Activated CD8-positive, alpha-beta memory T cell treated with anti-CD3 and anti-CD28 coated beads, Interleukin-2, amount 10 ng/mL, durations not matched to agents 7 days and 5 days (primary cell): ENCODE measurements at regions not wholly inside any gene's neighbourhood (a gene's known extent, or its start where the extent isn't known, plus 50 kb on each side); places are given as distances from the start of the nearest gene placed in this dataset.

ENCODE experiments used
- ATAC-seq: fragments of 150-1000 bp; cut with Tn5 transposase; one replicate; pipeline ENCODE4 v1.10.0; 2021; ENCODE audit warnings: moderate library complexity
- CTCF ChIA-PET: fragments of 350-600 bp; sonication (Branson Sonifier 250); formaldehyde crosslinking; loops from one replicate; lab custom pipeline; 2021; ENCODE audit warnings: antibody characterized with exemption; lab: Charles Lee
- DNase-seq: peaks from one replicate; pipeline ENCODE4 v3.0.0-alpha.2; 2020
- H3K27ac Mint-ChIP-seq: one replicate; pipeline ENCODE4 v1.8.0; 2021; ENCODE audit warnings: mild to moderate bottlenecking, mixed read lengths
- H3K27me3 Mint-ChIP-seq: one replicate; pipeline ENCODE4 v1.8.0; 2021; ENCODE audit warnings: mixed read lengths
- H3K36me3 Mint-ChIP-seq: one replicate; pipeline ENCODE4 v1.8.0; 2021; ENCODE audit warnings: mild to moderate bottlenecking, mixed read lengths
- H3K4me1 Mint-ChIP-seq: one replicate; pipeline ENCODE4 v1.8.0; 2021; ENCODE audit warnings: mixed read lengths
- H3K4me3 Mint-ChIP-seq: one replicate; pipeline ENCODE4 v1.8.0; 2021; ENCODE audit warnings: mild to moderate bottlenecking, moderate library complexity, mixed read lengths
- H3K9me3 Mint-ChIP-seq: one replicate; pipeline ENCODE4 v1.8.0; 2022; ENCODE audit warnings: low read depth, mixed read lengths

- no peaks in the 10 kb centered on the region for H3K36me3 Mint-ChIP-seq
- H3K4me1 Mint-ChIP-seq: no peaks in the 10 kb centered on the region
- no peak overlapping the region for H3K4me3 Mint-ChIP-seq
- ATAC-seq (no peak), DNase-seq (no peak)
- CTCF ChIA-PET: interaction anchor here (0.7 kb wide), 1 partner anchor 15 kb away, joined by 3 read pairs; no protein-coding TSS in a partner anchor
- no peak overlapping the region for H3K27ac Mint-ChIP-seq
- H3K27me3 Mint-ChIP-seq: no peaks in the 10 kb centered on the region
- no peaks in the 10 kb centered on the region for H3K9me3 Mint-ChIP-seq
Observed at GRCh38 chr2:16150456-16151280, 210.3 kb downstream of the MYCN start.

- Mint-ChIP-seq H3K4me1 (no peaks in the 10 kb centered on the region), H3K27ac (no peak overlapping the region), H3K9me3 (no peaks in the 10 kb centered on the region), H3K27me3 (no peaks in the 10 kb centered on the region), H3K4me3 (no peak overlapping the region), H3K36me3 (no peaks in the 10 kb centered on the region)
- CTCF ChIA-PET: no interaction called here
- ATAC-seq: peak; percentile 20
- no peak for DNase-seq
Observed at GRCh38 chr2:16149349-16150243, 209.2 kb downstream of the MYCN start.

DNA sequence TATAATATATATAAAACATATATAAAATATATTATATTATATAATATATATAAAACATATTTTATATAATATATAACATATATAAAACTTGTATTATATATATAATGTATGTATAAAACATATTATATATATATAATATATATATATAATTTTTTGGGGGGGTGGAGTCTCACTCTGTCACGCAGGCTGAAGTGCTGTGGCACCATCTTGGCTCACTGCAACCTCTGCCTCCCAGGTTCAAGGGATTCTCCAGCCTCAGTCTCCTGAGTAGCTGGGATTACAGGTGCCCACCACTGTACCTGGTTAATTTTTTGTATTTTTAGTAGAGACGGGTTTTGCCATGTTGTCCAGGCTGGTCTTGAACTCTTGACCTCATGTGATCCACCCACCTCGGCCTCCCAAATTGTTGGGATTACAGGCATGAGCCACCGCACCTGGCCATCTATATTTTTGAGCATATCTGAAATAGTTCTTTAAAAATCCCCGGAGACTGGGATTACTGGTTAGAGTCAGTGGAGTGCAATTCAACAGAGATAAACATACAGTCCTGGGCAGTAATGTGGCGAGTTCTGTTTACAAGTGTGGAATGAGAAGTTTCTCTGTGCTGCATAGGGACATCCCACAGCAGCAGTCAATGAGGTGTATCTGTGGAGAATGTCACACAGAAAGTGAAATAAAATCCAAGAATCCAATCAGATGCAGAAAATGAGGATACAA lies 208.4 kb downstream of the MYCN start:
- ATAC-seq (peak; percentile 79), DNase-seq (no peak)
- no peaks in the 10 kb centered on the region for H3K36me3 Mint-ChIP-seq
- no peaks in the 10 kb centered on the region for H3K4me1 Mint-ChIP-seq
- H3K27ac Mint-ChIP-seq: no peak overlapping the region
- H3K4me3 Mint-ChIP-seq: no peak overlapping the region
- CTCF ChIA-PET: no interaction called here
- H3K9me3 Mint-ChIP-seq: no peaks in the 10 kb centered on the region
- H3K27me3 Mint-ChIP-seq: no peaks in the 10 kb centered on the region

DNA sequence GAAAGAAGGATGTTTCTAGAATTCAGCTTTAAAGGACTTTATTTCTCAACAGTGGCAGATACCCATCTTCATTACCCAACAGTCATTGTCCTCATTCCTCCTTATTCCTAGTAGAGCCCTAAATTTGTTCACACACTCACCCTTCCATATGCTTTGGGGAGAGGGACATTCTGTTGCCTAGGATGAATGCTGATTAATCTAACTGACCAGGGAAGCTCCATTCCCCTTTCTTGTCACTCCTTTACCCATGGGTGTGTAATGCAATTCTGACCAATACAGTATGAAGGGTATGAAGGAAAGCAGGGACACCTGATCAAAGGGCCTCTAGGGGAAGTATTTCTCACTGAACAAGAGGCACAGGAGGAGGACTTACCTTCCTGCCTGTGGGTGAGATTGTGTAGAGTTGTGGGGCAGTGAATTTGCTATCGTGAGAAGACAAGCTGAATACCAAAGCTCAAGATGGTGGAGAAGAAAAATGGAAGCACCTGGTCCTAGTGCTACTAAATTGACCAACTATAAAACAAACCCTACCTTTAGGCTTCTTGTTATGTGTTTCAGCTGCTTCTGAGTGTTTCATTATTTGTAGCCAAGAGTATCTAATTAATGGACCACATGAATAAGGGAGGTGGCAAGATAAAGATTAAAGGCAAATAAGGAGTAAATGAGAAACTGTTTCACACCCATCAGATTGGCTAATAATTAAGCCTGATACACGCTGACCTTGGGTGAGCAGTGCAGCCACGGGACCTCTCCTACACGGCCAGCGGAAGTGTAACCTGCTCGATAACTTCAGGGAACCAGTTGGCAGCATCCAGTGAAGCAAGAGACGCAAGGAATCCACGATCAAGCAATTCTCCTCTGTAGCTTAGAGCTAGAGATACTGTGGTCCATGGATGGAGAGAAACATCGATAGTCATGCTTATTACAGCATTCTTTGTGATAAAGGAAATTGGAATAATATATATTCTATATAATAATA lies 202.3 kb downstream of the MYCN start:
- DNase-seq: peak; percentile 54
- peak; percentile 83 for ATAC-seq
- H3K27me3 Mint-ChIP-seq: no peaks in the 10 kb centered on the region
- H3K4me1 Mint-ChIP-seq: no peaks in the 10 kb centered on the region
- H3K27ac Mint-ChIP-seq: no peak overlapping the region
- CTCF ChIA-PET: interaction anchor here (0.7 kb wide), 1 partner anchor 16 kb away, joined by 3 read pairs; no protein-coding TSS in a partner anchor
- no peak overlapping the region for H3K4me3 Mint-ChIP-seq
- no peaks in the 10 kb centered on the region for H3K36me3 Mint-ChIP-seq
- no peaks in the 10 kb centered on the region for H3K9me3 Mint-ChIP-seq

DNA sequence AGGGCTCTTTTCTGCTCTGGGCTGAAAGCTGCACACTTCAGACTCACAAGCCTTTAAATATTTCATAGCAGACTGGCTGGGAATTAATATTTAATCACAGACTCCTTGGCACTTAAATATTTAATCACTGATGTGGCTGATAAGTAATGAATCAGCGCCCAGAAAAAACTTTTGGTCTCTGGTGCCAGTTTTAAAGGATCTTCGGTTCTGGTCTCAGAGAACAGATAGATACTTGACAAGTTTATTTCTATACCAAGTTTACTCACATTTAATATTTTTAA lies 201.2 kb downstream of the MYCN start:
- Mint-ChIP-seq H3K27me3 (no peaks in the 10 kb centered on the region), H3K36me3 (no peaks in the 10 kb centered on the region), H3K9me3 (no peaks in the 10 kb centered on the region), H3K4me1 (no peaks in the 10 kb centered on the region), H3K4me3 (no peak overlapping the region), H3K27ac (no peak overlapping the region)
- DNase-seq (no peak), ATAC-seq (no peak)
- CTCF ChIA-PET: no interaction called here

- Mint-ChIP-seq H3K4me1 (no peaks in the 10 kb centered on the region), H3K4me3 (no peak overlapping the region), H3K36me3 (no peaks in the 10 kb centered on the region), H3K27me3 (no peaks in the 10 kb centered on the region), H3K27ac (no peak overlapping the region), H3K9me3 (no peaks in the 10 kb centered on the region)
- DNase-seq (no peak), ATAC-seq (no peak)
- CTCF ChIA-PET: no interaction called here
Observed at GRCh38 chr2:16140771-16141640, 200.7 kb downstream of the MYCN start.

DNA sequence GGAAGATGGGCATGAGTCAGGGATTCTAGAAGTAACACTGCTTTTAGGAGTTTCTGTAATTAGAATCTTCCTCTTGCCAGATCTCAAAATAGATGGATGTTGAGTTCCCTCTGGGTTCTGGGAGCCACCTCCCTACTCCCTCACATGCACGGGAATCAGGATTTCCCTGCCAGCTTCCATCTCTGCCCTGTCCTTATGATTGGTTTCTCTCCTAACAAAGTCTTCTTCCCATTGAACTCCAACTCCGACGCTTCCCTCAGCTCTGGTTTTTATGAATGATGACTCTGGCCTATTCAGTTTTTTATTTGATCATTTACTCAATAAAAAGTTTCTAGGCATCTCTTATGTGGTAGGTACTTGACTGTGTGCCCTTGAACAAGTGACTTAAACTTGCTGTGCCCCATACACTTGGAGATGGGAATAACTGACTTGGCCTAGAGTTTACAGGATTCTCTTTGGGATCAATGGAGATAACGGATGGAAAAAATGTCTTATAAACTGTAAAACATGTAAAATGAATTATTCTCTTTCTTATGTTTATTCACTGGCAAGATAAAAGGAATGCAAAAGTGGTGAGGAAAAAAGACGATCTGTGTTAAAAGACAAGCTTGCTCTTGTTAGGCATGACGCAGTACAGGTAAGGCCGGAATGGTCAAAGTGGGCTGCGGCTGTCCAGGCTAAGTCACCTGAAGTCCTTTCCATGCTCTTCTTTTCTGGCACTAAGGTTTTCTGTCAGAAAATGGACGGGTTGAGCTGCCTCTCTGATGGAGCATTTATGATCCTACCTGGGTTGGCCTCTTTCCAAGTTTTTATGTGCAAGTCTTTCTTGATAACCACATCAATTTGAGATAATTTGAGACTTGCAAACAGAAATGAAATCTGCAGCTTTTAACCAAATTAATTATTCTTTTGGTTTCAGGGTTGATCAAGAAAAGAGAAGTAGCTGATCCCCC lies 199.6 kb downstream of the MYCN start:
- no peak overlapping the region for H3K27ac Mint-ChIP-seq
- H3K4me3 Mint-ChIP-seq: no peak overlapping the region
- CTCF ChIA-PET: no interaction called here
- H3K4me1 Mint-ChIP-seq: no peaks in the 10 kb centered on the region
- DNase-seq (no peak), ATAC-seq (no peak)
- no peaks in the 10 kb centered on the region for H3K36me3 Mint-ChIP-seq
- H3K9me3 Mint-ChIP-seq: no peaks in the 10 kb centered on the region
- H3K27me3 Mint-ChIP-seq: no peaks in the 10 kb centered on the region

GRCh38 chr2:16138811-16139662 lies 198.7 kb downstream of the MYCN start:
- Mint-ChIP-seq H3K9me3 (no peaks in the 10 kb centered on the region), H3K4me3 (no peak overlapping the region), H3K36me3 (no peaks in the 10 kb centered on the region), H3K4me1 (no peaks in the 10 kb centered on the region), H3K27me3 (no peaks in the 10 kb centered on the region), H3K27ac (no peak overlapping the region)
- CTCF ChIA-PET: no interaction called here
- DNase-seq: no peak
- no peak for ATAC-seq

- DNase-seq (no peak), ATAC-seq (no peak)
- H3K4me3 Mint-ChIP-seq: no peak overlapping the region
- H3K4me1 Mint-ChIP-seq: no peaks in the 10 kb centered on the region
- no peaks in the 10 kb centered on the region for H3K27me3 Mint-ChIP-seq
- no peaks in the 10 kb centered on the region for H3K36me3 Mint-ChIP-seq
- CTCF ChIA-PET: no interaction called here
- no peak overlapping the region for H3K27ac Mint-ChIP-seq
- no peaks in the 10 kb centered on the region for H3K9me3 Mint-ChIP-seq
Observed at GRCh38 chr2:16137080-16137755, 196.9 kb downstream of the MYCN start.

GRCh38 chr2:16136461-16137035 lies 196.2 kb downstream of the MYCN start:
- Mint-ChIP-seq H3K4me1 (no peaks in the 10 kb centered on the region), H3K9me3 (no peaks in the 10 kb centered on the region), H3K27ac (no peak overlapping the region), H3K36me3 (no peaks in the 10 kb centered on the region), H3K4me3 (no peak overlapping the region), H3K27me3 (no peaks in the 10 kb centered on the region)
- CTCF ChIA-PET: no interaction called here
- ATAC-seq (no peak), DNase-seq (no peak)
